Ascending aorta (tissue), 2 donors: ENCODE measurements at regions not wholly inside any gene's neighbourhood (a gene's known extent, or its start where the extent isn't known, plus 50 kb on each side); places are given as distances from the start of the nearest gene placed in this dataset.

Source experiments
- DNase-seq, 2 donors: peaks; one replicate each; pipeline ENCODE4 v3.0.0-alpha.2; 2019; ENCODE audit warnings: low spot score in 2 of 2
- H3K27ac ChIP-seq, 2 donors: fragments of 200-600 bp; sonication (generic); one replicate each; pipeline ENCODE4 v1.5.1; 2016 to 2017; ENCODE audit warnings: mild to moderate bottlenecking in 1 of 2
- H3K27me3 ChIP-seq: fragments of 200-600 bp; sonication (generic); one replicate; pipeline ENCODE4 v1.5.1; 2017
- H3K36me3 ChIP-seq, 2 donors: fragments of 200-600 bp; sonication (generic); one replicate each; pipeline ENCODE4 v1.5.1; 2016
- H3K4me1 ChIP-seq, 2 donors: fragments of 200-600 bp; sonication (generic); one replicate each; pipeline ENCODE4 v1.5.1; 2016 to 2017; ENCODE audit warnings: mild to moderate bottlenecking in 1 of 2
- H3K4me3 ChIP-seq, 2 donors: fragments of 200-600 bp; sonication (generic); one replicate each; pipeline ENCODE4 v1.5.1; 2016 to 2017; ENCODE audit warnings: mild to moderate bottlenecking in 1 of 2
- H3K9me3 ChIP-seq, 2 donors: fragments of 200-600 bp; sonication (generic); one replicate each; pipeline ENCODE4 v1.5.1; 2016
- intact Hi-C: fragments of 100-400 bp; cut with DNase I; formaldehyde crosslinking; loops from one replicate; pipeline ENCODE4 v1.15.1; 2023
- TF ChIP-seq, protein P1 (sequence below), 3 experiments: fragments of 200-600 bp in 2 of 3; fragments of 450-650 bp in 1 of 3; sonication (generic) in 2 of 3; IDR thresholded peaks; one replicate each; pipeline ENCODE4 v1.5.1; 2016 to 2019; ENCODE audit warnings: antibody characterized with exemption in 3 of 3, mild to moderate bottlenecking in 1 of 3, moderate library complexity in 1 of 3

DNA sequence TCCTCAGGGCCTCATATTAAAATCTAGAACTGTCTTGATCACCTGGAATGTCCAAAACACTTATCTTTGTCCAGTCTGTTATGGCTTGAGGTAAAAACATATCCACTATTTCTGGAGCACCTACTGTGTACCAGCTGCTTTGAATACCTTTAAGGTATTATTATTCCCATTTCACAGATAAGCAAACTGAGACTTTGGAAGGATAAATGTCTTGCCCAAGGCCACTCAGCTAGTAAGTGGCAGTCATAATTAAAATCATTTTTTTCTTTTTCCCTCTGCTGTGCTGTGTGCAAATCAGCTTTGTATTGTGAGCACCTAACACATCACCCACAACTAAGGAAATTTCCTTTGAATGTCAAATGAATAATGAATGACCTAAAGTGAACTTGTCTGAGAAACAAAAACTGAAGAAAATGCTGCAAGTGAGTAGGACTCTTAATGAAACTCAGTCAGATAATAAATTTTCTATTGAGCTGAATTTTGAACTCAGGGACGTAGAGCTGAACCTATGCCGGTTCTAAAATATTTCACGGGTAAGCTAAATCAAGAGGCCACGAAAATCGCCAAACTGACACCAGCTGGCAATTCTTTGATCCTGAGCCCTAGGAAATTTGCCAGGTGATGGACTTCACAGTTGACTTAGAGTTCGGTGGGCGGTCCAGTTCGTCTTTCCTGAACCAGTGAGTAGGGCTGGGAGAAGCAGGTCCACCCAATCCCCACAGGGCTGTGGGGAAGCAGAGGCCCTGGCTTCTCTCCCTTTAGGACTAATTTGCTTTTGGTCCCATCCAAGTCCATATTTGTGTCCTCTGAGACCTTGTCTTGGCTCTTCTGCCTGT is 159.7 kb upstream of the PWP1 start:
- no peak overlapping the region for H3K4me3 ChIP-seq
- no peak overlapping the region for H3K27ac ChIP-seq
- H3K36me3 ChIP-seq: no peaks in the 10 kb centered on the region
- TF ChIP-seq, protein P1, sequence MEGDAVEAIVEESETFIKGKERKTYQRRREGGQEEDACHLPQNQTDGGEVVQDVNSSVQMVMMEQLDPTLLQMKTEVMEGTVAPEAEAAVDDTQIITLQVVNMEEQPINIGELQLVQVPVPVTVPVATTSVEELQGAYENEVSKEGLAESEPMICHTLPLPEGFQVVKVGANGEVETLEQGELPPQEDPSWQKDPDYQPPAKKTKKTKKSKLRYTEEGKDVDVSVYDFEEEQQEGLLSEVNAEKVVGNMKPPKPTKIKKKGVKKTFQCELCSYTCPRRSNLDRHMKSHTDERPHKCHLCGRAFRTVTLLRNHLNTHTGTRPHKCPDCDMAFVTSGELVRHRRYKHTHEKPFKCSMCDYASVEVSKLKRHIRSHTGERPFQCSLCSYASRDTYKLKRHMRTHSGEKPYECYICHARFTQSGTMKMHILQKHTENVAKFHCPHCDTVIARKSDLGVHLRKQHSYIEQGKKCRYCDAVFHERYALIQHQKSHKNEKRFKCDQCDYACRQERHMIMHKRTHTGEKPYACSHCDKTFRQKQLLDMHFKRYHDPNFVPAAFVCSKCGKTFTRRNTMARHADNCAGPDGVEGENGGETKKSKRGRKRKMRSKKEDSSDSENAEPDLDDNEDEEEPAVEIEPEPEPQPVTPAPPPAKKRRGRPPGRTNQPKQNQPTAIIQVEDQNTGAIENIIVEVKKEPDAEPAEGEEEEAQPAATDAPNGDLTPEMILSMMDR (IDR thresholded peaks at IDR 0.05): no peak
- no peak for DNase-seq
- no peaks in the 10 kb centered on the region for H3K4me1 ChIP-seq
- H3K9me3 ChIP-seq: no peaks in the 10 kb centered on the region
- no peaks in the 10 kb centered on the region for H3K27me3 ChIP-seq
- intact Hi-C loops: no loop called here

GRCh38 chr12:107526555-107527180 is 158.9 kb upstream of the PWP1 start:
- intact Hi-C loops: no loop called here
- no peaks in the 10 kb centered on the region for H3K36me3 ChIP-seq
- DNase-seq: no peak
- H3K9me3 ChIP-seq: no peaks in the 10 kb centered on the region
- H3K27ac ChIP-seq: no peak overlapping the region
- TF ChIP-seq, protein P1 (IDR thresholded peaks at IDR 0.05): no peak
- H3K4me1 ChIP-seq: no peaks in the 10 kb centered on the region
- no peaks in the 10 kb centered on the region for H3K27me3 ChIP-seq
- H3K4me3 ChIP-seq: no peak overlapping the region

- no peak for DNase-seq
- Histone ChIP-seq H3K4me1 (no peaks in the 10 kb centered on the region), H3K4me3 (no peak overlapping the region), H3K27ac (no peak overlapping the region), H3K9me3 (peaks cover 0 to 5% of the 10 kb centered on the region in 2 donors), H3K27me3 (no peaks in the 10 kb centered on the region), H3K36me3 (no peaks in the 10 kb centered on the region)
- intact Hi-C loops: no loop called here
- TF ChIP-seq, protein P1 (IDR thresholded peaks at IDR 0.05): no peak
Measured at GRCh38 chr12:107528731-107529365, 156.8 kb upstream of the PWP1 start.

DNA sequence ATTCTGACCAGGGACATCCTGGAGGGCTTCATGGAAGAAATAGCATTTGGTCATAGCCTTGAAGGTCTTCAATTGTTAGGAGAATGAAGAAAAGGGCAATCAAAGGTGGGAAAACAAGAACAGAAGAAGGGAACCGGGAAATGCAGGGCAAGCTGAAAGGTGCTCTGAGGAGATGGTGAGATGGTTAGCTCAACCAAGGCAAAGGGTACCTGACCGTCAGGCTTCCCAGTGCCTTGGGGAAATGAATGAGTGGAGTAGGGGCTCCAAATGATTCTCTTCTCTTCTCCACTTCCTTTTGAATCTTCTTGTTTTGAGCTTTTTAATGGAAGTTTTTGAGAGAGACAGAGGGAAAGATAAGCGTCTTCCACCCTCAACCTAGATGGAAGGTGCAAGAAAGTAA is 155.6 kb upstream of the PWP1 start:
- no peaks in the 10 kb centered on the region for H3K4me1 ChIP-seq
- intact Hi-C loops: no loop called here
- no peaks in the 10 kb centered on the region for H3K27me3 ChIP-seq
- no peak overlapping the region for H3K4me3 ChIP-seq
- no peaks in the 10 kb centered on the region for H3K36me3 ChIP-seq
- no peak overlapping the region for H3K27ac ChIP-seq
- TF ChIP-seq, protein P1 (IDR thresholded peaks at IDR 0.05): no peak
- peaks cover 0 to 5% of the 10 kb centered on the region in 2 donors for H3K9me3 ChIP-seq
- DNase-seq: no peak

- H3K36me3 ChIP-seq: no peaks in the 10 kb centered on the region
- TF ChIP-seq, protein P1 (IDR thresholded peaks at IDR 0.05): no peak
- no peak for DNase-seq
- peaks cover 0 to 5% of the 10 kb centered on the region in 2 donors for H3K9me3 ChIP-seq
- no peaks in the 10 kb centered on the region for H3K4me1 ChIP-seq
- no peak overlapping the region for H3K4me3 ChIP-seq
- H3K27ac ChIP-seq: no peak overlapping the region
- intact Hi-C loops: no loop called here
- H3K27me3 ChIP-seq: no peaks in the 10 kb centered on the region
Measured at GRCh38 chr12:107530701-107531100, 154.9 kb upstream of the PWP1 start.
